ENCODE measurements at regions not wholly inside any gene's neighbourhood (a gene's known extent, or its start where the extent isn't known, plus 50 kb on each side); places are given as distances from the start of the nearest gene placed in this dataset.
"Not testable (repeated sequence)": the region's sequence is repeated elsewhere in the genome, so short reads cannot be mapped to it uniquely, and the experiment has no call there.

- no peak for TF ChIP-seq ARNT (IDR thresholded peaks at IDR 0.05)
- TF ChIP-seq L3MBTL2 (conservative IDR thresholded peaks at IDR 0.05), result no peak
- TF ChIP-seq ZNF384 (IDR thresholded peaks at IDR 0.05), result no peak
- no peak for TF ChIP-seq PKNOX1 (IDR thresholded peaks at IDR 0.05)
- no peak for TF ChIP-seq FOXK2 (IDR thresholded peaks at IDR 0.05)
- TF ChIP-seq HDGF (IDR thresholded peaks at IDR 0.05; ENCODE audit: borderline replicate concordance), result no peak
- no peak for TF ChIP-seq SUZ12 (IDR thresholded peaks at IDR 0.05)
- TF ChIP-seq TARDBP (IDR thresholded peaks at IDR 0.05), result no peak
- TF ChIP-seq SP1 (IDR thresholded peaks at IDR 0.05), result no peak
- TF ChIP-seq FOXM1 (IDR thresholded peaks at IDR 0.05; ENCODE audit: borderline replicate concordance), result no peak
- TF ChIP-seq ELF4 (IDR thresholded peaks at IDR 0.05), result no peak
- no peak for TF ChIP-seq LEF1 (IDR thresholded peaks at IDR 0.05; ENCODE audit: borderline replicate concordance)
- TF ChIP-seq NFRKB (IDR thresholded peaks at IDR 0.05), result no peak
- TF ChIP-seq BHLHE40 (IDR thresholded peaks at IDR 0.05; ENCODE audit: borderline replicate concordance), result no peak
- no peak for TF ChIP-seq CTBP1 (IDR thresholded peaks at IDR 0.05; ENCODE audit: borderline replicate concordance)
- TF ChIP-seq FOXA1 (IDR thresholded peaks at IDR 0.05), result no peak
- no peak for DNase-seq (ENCODE audit: extremely low spot score)
- CTCF ChIA-PET, result no interaction called here
- POLR2A ChIA-PET, result no interaction called here
These were observed 232.7 kb upstream of the ACTBL2 start for GRCh38 chr5:57715296-57715695.

- CTCF ChIA-PET; DNase-seq (ENCODE audit: extremely low spot score); POLR2A ChIA-PET: not testable (repeated sequence)
These were observed 230.9 kb upstream of the ACTBL2 start for GRCh38 chr5:57713535-57713934.

GRCh38 chr5:57711946-57712345 lies 229.3 kb upstream of the ACTBL2 start:
- TF ChIP-seq L3MBTL2 (conservative IDR thresholded peaks at IDR 0.05) (no peak), PKNOX1 (IDR thresholded peaks at IDR 0.05) (no peak), TARDBP (IDR thresholded peaks at IDR 0.05) (no peak), ZNF384 (IDR thresholded peaks at IDR 0.05) (no peak), HDGF (IDR thresholded peaks at IDR 0.05; ENCODE audit: borderline replicate concordance) (no peak), FOXK2 (IDR thresholded peaks at IDR 0.05) (no peak), ELF4 (IDR thresholded peaks at IDR 0.05) (no peak), LEF1 (IDR thresholded peaks at IDR 0.05; ENCODE audit: borderline replicate concordance) (no peak)
- ChIA-PET CTCF (no interaction called here), POLR2A (no interaction called here)
- DNase-seq (ENCODE audit: extremely low spot score), result no peak

GRCh38 chr5:57711471-57711870 lies 228.9 kb upstream of the ACTBL2 start:
- CTCF ChIA-PET, result no interaction called here
- no peak for DNase-seq (ENCODE audit: extremely low spot score)
- TF ChIP-seq FOXM1 (IDR thresholded peaks at IDR 0.05; ENCODE audit: borderline replicate concordance) (no peak), NFRKB (IDR thresholded peaks at IDR 0.05) (no peak), ELF4 (IDR thresholded peaks at IDR 0.05) (no peak), FOXA1 (IDR thresholded peaks at IDR 0.05) (no peak), LEF1 (IDR thresholded peaks at IDR 0.05; ENCODE audit: borderline replicate concordance) (no peak), CTBP1 (IDR thresholded peaks at IDR 0.05; ENCODE audit: borderline replicate concordance) (no peak), ZNF384 (IDR thresholded peaks at IDR 0.05) (no peak), TARDBP (IDR thresholded peaks at IDR 0.05) (no peak), SUZ12 (IDR thresholded peaks at IDR 0.05) (no peak), SP1 (IDR thresholded peaks at IDR 0.05) (no peak), BHLHE40 (IDR thresholded peaks at IDR 0.05; ENCODE audit: borderline replicate concordance) (no peak), L3MBTL2 (conservative IDR thresholded peaks at IDR 0.05) (no peak), HDGF (IDR thresholded peaks at IDR 0.05; ENCODE audit: borderline replicate concordance) (no peak), ARNT (IDR thresholded peaks at IDR 0.05) (no peak), FOXK2 (IDR thresholded peaks at IDR 0.05) (no peak), PKNOX1 (IDR thresholded peaks at IDR 0.05) (no peak)
- POLR2A ChIA-PET, result no interaction called here

- DNase-seq (ENCODE audit: extremely low spot score), result no peak
- TF ChIP-seq FOXA1 (IDR thresholded peaks at IDR 0.05), result no peak
- no peak for TF ChIP-seq TARDBP (IDR thresholded peaks at IDR 0.05)
- no peak for TF ChIP-seq L3MBTL2 (conservative IDR thresholded peaks at IDR 0.05)
- TF ChIP-seq BHLHE40 (IDR thresholded peaks at IDR 0.05; ENCODE audit: borderline replicate concordance), result no peak
- no peak for TF ChIP-seq FOXK2 (IDR thresholded peaks at IDR 0.05)
- no peak for TF ChIP-seq PKNOX1 (IDR thresholded peaks at IDR 0.05)
- no peak for TF ChIP-seq CTBP1 (IDR thresholded peaks at IDR 0.05; ENCODE audit: borderline replicate concordance)
- ChIA-PET POLR2A (no interaction called here), CTCF (no interaction called here)
These were observed 227.5 kb upstream of the ACTBL2 start for GRCh38 chr5:57710126-57710525.

GRCh38 chr5:57705769-57706168 lies 223.2 kb upstream of the ACTBL2 start:
- no peak for DNase-seq (ENCODE audit: extremely low spot score)
- POLR2A ChIA-PET, result no interaction called here
- no peak for TF ChIP-seq LEF1 (IDR thresholded peaks at IDR 0.05; ENCODE audit: borderline replicate concordance)
- no peak for TF ChIP-seq ARNT (IDR thresholded peaks at IDR 0.05)
- CTCF ChIA-PET, result no interaction called here

- POLR2A ChIA-PET, result no interaction called here
- DNase-seq (ENCODE audit: extremely low spot score), result no peak
- CTCF ChIA-PET, result no interaction called here
- TF ChIP-seq FOXA1 (IDR thresholded peaks at IDR 0.05), result no peak
- no peak for TF ChIP-seq FOXK2 (IDR thresholded peaks at IDR 0.05)
- no peak for TF ChIP-seq LEF1 (IDR thresholded peaks at IDR 0.05; ENCODE audit: borderline replicate concordance)
- TF ChIP-seq TARDBP (IDR thresholded peaks at IDR 0.05), result no peak
These were observed 221.1 kb upstream of the ACTBL2 start for GRCh38 chr5:57703721-57704120.
